B cell (primary cell): ENCODE measurements at regions not wholly inside any gene's neighbourhood (a gene's known extent, or its start where the extent isn't known, plus 50 kb on each side); places are given as distances from the start of the nearest gene placed in this dataset.

ENCODE experiments used
- ATAC-seq: fragments of 200-7000 bp; cut with Tn5 transposase; one replicate; pipeline ENCODE4 v1.10.0; 2021; ENCODE audit warnings: low read depth, mild to moderate bottlenecking, moderate number of reproducible peaks, moderate library complexity
- CTCF ChIA-PET: fragments of 350-600 bp; sonication (Branson Sonifier 250); formaldehyde crosslinking; loops from one replicate; lab custom pipeline; 2021; ENCODE audit warnings: antibody characterized with exemption, inconsistent platforms; lab: Charles Lee
- POLR2A ChIA-PET: fragments of 350-600 bp; sonication (Branson Sonifier 250); formaldehyde crosslinking; loops from one replicate; lab custom pipeline; 2021; ENCODE audit warnings: antibody characterized with exemption; lab: Charles Lee
- DNase-seq: peaks from one replicate; pipeline ENCODE4 v3.0.0; 2013
- H2AFZ ChIP-seq: 2 replicates; pipeline ENCODE4 v1.6.1; 2012; ENCODE audit warnings: mild to moderate bottlenecking, low read depth, low read length; ENCODE audit not compliant: insufficient read depth, poor library complexity, severe bottlenecking
- H3K27ac ChIP-seq, 2 donors: 1 replicate in 1 of 2; 2 replicates in 1 of 2; pipeline ENCODE4 v1.5.1; 2012 to 2013; ENCODE audit warnings: low read length in 2 of 2, mild to moderate bottlenecking in 2 of 2, moderate library complexity in 1 of 2
- H3K27me3 ChIP-seq, 4 experiments: fragments of 200-600 bp in 1 of 4; sonication (generic) in 1 of 4; replicated peaks in 1 of 4; 1 replicate in 2 of 4; 2 replicates in 2 of 4; pipeline versions ENCODE4 v1.6.1 to v1.7.0; 2013 to 2016; ENCODE audit warnings: low read length in 3 of 4, mild to moderate bottlenecking in 2 of 4, mixed read lengths in 1 of 4, moderate library complexity in 1 of 4; ENCODE audit not compliant: insufficient read depth in 4 of 4, control insufficient read depth in 3 of 4; ENCODE audit errors: control extremely low read depth in 1 of 4
- H3K36me3 ChIP-seq, 2 experiments: replicated peaks in 1 of 2; 1 replicate in 1 of 2; 2 replicates in 1 of 2; pipeline versions ENCODE4 v1.6.1 to v1.7.1; 2013; ENCODE audit warnings: low read length in 1 of 2; ENCODE audit not compliant: insufficient read depth in 2 of 2, control insufficient read depth in 1 of 2; ENCODE audit errors: control extremely low read depth in 1 of 2, extremely low read depth in 1 of 2
- H3K4me1 ChIP-seq, 2 donors: fragments of 200-600 bp in 1 of 2; sonication (generic) in 1 of 2; 1 replicate in 1 of 2; 2 replicates in 1 of 2; pipeline versions ENCODE4 v1.5.1 to v1.6.1; 2013 to 2017; ENCODE audit warnings: low read length in 2 of 2; ENCODE audit not compliant: control insufficient read depth in 2 of 2, insufficient read depth in 2 of 2
- H3K4me2 ChIP-seq: replicated peaks from 2 replicates; pipeline ENCODE3; 2012; ENCODE audit warnings: mild to moderate bottlenecking, low read depth, low read length; ENCODE audit not compliant: poor library complexity, severe bottlenecking
- H3K4me3 ChIP-seq, 5 experiments: fragments of 200-600 bp in 1 of 5; sonication (generic) in 1 of 5; 1 replicate in 3 of 5; 2 replicates in 2 of 5; pipeline versions ENCODE4 v1.5.1 to v1.7.0; 2011 to 2016; ENCODE audit warnings: low read length in 4 of 5, mild to moderate bottlenecking in 4 of 5, low read depth in 2 of 5, control low read depth in 1 of 5, moderate library complexity in 1 of 5; ENCODE audit not compliant: insufficient read depth in 1 of 5; ENCODE audit errors: control extremely low read depth in 1 of 5, extremely low read depth in 1 of 5
- H3K79me2 ChIP-seq: fragments of 200-600 bp; sonication (generic); one replicate; pipeline ENCODE4 v1.6.0; 2016; ENCODE audit warnings: low read length; ENCODE audit not compliant: control insufficient read depth, insufficient read depth
- H3K9ac ChIP-seq: fragments of 200-600 bp; sonication (generic); 2 replicates; pipeline ENCODE4 v1.6.1; 2017; ENCODE audit warnings: mild to moderate bottlenecking, low read length, moderate library complexity
- H3K9me3 ChIP-seq, 3 donors: one replicate each; pipeline versions ENCODE4 v1.6.1 to v1.7.1; 2013; ENCODE audit warnings: low read length in 2 of 3; ENCODE audit not compliant: control insufficient read depth in 2 of 3, insufficient read depth in 1 of 3; ENCODE audit errors: control extremely low read depth in 1 of 3
- H4K20me1 ChIP-seq: 2 replicates; pipeline ENCODE4 v1.6.0; 2012; ENCODE audit warnings: mild to moderate bottlenecking, low read length; ENCODE audit not compliant: insufficient read depth, control insufficient read depth, poor library complexity, severe bottlenecking
- H3K27ac Mint-ChIP-seq: one replicate; pipeline ENCODE4 v1.8.0; 2021; ENCODE audit warnings: mixed read lengths
- H3K27me3 Mint-ChIP-seq: one replicate; pipeline ENCODE4 v1.8.0; 2021; ENCODE audit warnings: mixed read lengths
- H3K4me1 Mint-ChIP-seq: one replicate; pipeline ENCODE4 v1.8.0; 2021; ENCODE audit warnings: mixed read lengths
- H3K4me3 Mint-ChIP-seq: one replicate; pipeline ENCODE4 v1.8.0; 2021; ENCODE audit warnings: mixed read lengths
- H3K9me3 Mint-ChIP-seq: one replicate; pipeline ENCODE4 v1.8.0; 2022; ENCODE audit warnings: mixed read lengths; ENCODE audit not compliant: insufficient read depth
- CTCF ChIP-seq: fragments of 200-600 bp; IDR thresholded peaks from one replicate; pipeline ENCODE4 v1.8.0; 2022; ENCODE audit warnings: antibody characterized with exemption, mild to moderate bottlenecking
- EZH2 ChIP-seq: IDR thresholded peaks from 2 replicates; pipeline ENCODE4 v1.6.1; 2012; ENCODE audit warnings: borderline replicate concordance, low read depth, mild to moderate bottlenecking, moderate library complexity, low read length; ENCODE audit not compliant: insufficient read depth, poor library complexity, severe bottlenecking
- WGBS: methylation state at CpG from one replicate; pipeline ENCODE4 v1.1.5; 2013; ENCODE audit warnings: missing lambda C conversion rate; ENCODE audit not compliant: insufficient coverage; 5-methylcytosine and 5-hydroxymethylcytosine counted together
- intact Hi-C: fragments of 100-400 bp; cut with micrococcal nuclease; formaldehyde crosslinking; loops from one replicate; pipeline ENCODE4 v1.10.0; 2022

- TF ChIP-seq EZH2 (no peak), CTCF (no peak)
- no peak overlapping the region for H3K4me3 ChIP-seq
- Mint-ChIP-seq H3K4me1 (no peaks in the 10 kb centered on the region), H3K4me3 (no peak overlapping the region), H3K27ac (no peak overlapping the region), H3K27me3 (peaks cover 4% of the 10 kb centered on the region), H3K9me3 (no peaks in the 10 kb centered on the region)
- H4K20me1 ChIP-seq, result no peaks in the 10 kb centered on the region
- no peaks in the 10 kb centered on the region for H3K79me2 ChIP-seq
- no peaks in the 10 kb centered on the region for H3K27me3 ChIP-seq
- H3K36me3 ChIP-seq, result no peaks in the 10 kb centered on the region
- whole genome bisulfite sequencing, result no CpG with 5 or more reads among the region's 2 CpGs
- no peak overlapping the region for H3K27ac ChIP-seq
- CTCF ChIA-PET, result interaction anchor here (0.6 kb wide), 1 partner anchor 103 kb away, joined by 4 read pairs; no protein-coding TSS in a partner anchor
- H3K4me1 ChIP-seq, result no peaks in the 10 kb centered on the region
- intact Hi-C loops, result no loop called here
- ATAC-seq (no peak), DNase-seq (no peak)
- H2AFZ ChIP-seq, result no peak overlapping the region
- H3K9me3 ChIP-seq, result no peaks in the 10 kb centered on the region
- POLR2A ChIA-PET, result no interaction called here
- no peak overlapping the region for H3K4me2 ChIP-seq
- H3K9ac ChIP-seq, result no peak overlapping the region
Observed at GRCh38 chr7:18125476-18125875, 97.8 kb upstream of the PRPS1L1 start.

DNA sequence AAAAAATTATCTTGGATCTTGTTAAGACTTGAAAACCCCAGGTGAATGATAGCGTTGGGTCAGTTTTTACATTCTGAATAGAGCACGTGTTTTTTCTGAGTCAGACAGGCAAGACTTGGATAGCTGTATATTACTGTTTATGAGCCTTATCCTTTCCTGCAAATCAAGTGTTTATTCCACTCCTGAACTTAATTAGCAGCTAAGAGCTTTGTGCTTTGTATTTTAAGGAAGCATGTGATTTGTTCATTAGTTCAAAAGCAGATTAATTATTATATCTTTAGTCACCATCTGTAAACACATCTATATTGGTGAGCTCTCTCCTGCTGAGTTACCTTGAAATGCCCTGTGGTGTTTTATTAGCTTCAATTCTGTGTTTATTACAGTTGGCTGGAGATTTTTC is 98.6 kb upstream of the PRPS1L1 start:
- H3K9ac ChIP-seq, result no peak overlapping the region
- H3K4me1 ChIP-seq, result no peaks in the 10 kb centered on the region
- Mint-ChIP-seq H3K9me3 (no peaks in the 10 kb centered on the region), H3K4me3 (no peak overlapping the region), H3K27me3 (peaks cover 4% of the 10 kb centered on the region), H3K27ac (no peak overlapping the region), H3K4me1 (no peaks in the 10 kb centered on the region)
- 60% methylated on average over 1 of the region's 2 CpGs for WGBS
- intact Hi-C loops, result no loop called here
- ChIA-PET CTCF (no interaction called here), POLR2A (no interaction called here)
- no peaks in the 10 kb centered on the region for H3K27me3 ChIP-seq
- no peak overlapping the region for H2AFZ ChIP-seq
- TF ChIP-seq EZH2, result no peak
- TF ChIP-seq CTCF, result no peak
- ATAC-seq (no peak), DNase-seq (no peak)
- H3K4me2 ChIP-seq, result no peak overlapping the region
- H4K20me1 ChIP-seq, result no peaks in the 10 kb centered on the region
- H3K4me3 ChIP-seq, result no peak overlapping the region
- no peak overlapping the region for H3K27ac ChIP-seq
- no peaks in the 10 kb centered on the region for H3K79me2 ChIP-seq
- H3K36me3 ChIP-seq, result no peaks in the 10 kb centered on the region
- no peaks in the 10 kb centered on the region for H3K9me3 ChIP-seq
